Karpas-422 (cell line): ENCODE measurements at regions not wholly inside any gene's neighbourhood (a gene's known extent, or its start where the extent isn't known, plus 50 kb on each side); places are given as distances from the start of the nearest gene placed in this dataset.

Source experiments
- DNase-seq: peaks from one replicate; pipeline ENCODE4 v3.0.0-alpha.2; 2015
- H2AFZ ChIP-seq: fragments of 200-600 bp; sonication (generic); 2 replicates; pipeline ENCODE4 v1.6.1; 2014; ENCODE audit warnings: antibody characterized with exemption, low read length, mixed read lengths
- H3K27ac ChIP-seq: fragments of 200-600 bp; sonication (generic); 2 replicates; pipeline ENCODE4 v1.5.1; 2014; ENCODE audit warnings: mild to moderate bottlenecking, low read length, moderate library complexity
- H3K27me3 ChIP-seq: fragments of 200-600 bp; sonication (generic); 2 replicates; pipeline ENCODE4 v1.6.1; 2014; ENCODE audit warnings: low read length, mixed read lengths
- H3K36me3 ChIP-seq: fragments of 200-600 bp; sonication (generic); 2 replicates; pipeline ENCODE4 v1.6.1; 2014; ENCODE audit warnings: low read length, mixed read lengths; ENCODE audit not compliant: insufficient read depth
- H3K4me1 ChIP-seq: fragments of 200-600 bp; sonication (generic); 2 replicates; pipeline ENCODE4 v1.6.1; 2014; ENCODE audit warnings: mild to moderate bottlenecking, low read length, mixed read lengths
- H3K4me2 ChIP-seq: fragments of 200-600 bp; sonication (generic); 2 replicates; pipeline ENCODE4 v1.6.1; 2014; ENCODE audit warnings: low read length, low read depth, mild to moderate bottlenecking; ENCODE audit not compliant: poor library complexity, severe bottlenecking
- H3K4me3 ChIP-seq: fragments of 200-600 bp; sonication (generic); 2 replicates; pipeline ENCODE4 v1.5.1; 2014; ENCODE audit warnings: mild to moderate bottlenecking, antibody characterized with exemption, low read length, mixed read lengths
- H3K79me2 ChIP-seq: fragments of 200-600 bp; sonication (generic); 2 replicates; pipeline ENCODE4 v1.6.1; 2014; ENCODE audit warnings: mild to moderate bottlenecking, low read length, mixed read lengths
- H3K9ac ChIP-seq: fragments of 200-600 bp; sonication (generic); 2 replicates; pipeline ENCODE4 v1.6.0; 2014; ENCODE audit warnings: low read length
- H3K9me2 ChIP-seq: fragments of 200-600 bp; sonication (generic), shearing (Covaris generic); replicated peaks from 2 replicates; pipeline ENCODE4 v1.6.0; 2014; ENCODE audit warnings: mild to moderate bottlenecking, low read length, moderate library complexity; ENCODE audit not compliant: insufficient read depth
- H3K9me3 ChIP-seq: fragments of 300-700, 200-600 bp; sonication (generic); 2 replicates; pipeline ENCODE4 v1.6.1; 2014; ENCODE audit warnings: low read length, mixed read lengths
- H4K20me1 ChIP-seq: fragments of 200-600 bp; sonication (generic); 2 replicates; pipeline ENCODE4 v1.6.1; 2014; ENCODE audit warnings: mild to moderate bottlenecking, antibody characterized with exemption, low read length, low read depth; ENCODE audit not compliant: insufficient read depth

DNA sequence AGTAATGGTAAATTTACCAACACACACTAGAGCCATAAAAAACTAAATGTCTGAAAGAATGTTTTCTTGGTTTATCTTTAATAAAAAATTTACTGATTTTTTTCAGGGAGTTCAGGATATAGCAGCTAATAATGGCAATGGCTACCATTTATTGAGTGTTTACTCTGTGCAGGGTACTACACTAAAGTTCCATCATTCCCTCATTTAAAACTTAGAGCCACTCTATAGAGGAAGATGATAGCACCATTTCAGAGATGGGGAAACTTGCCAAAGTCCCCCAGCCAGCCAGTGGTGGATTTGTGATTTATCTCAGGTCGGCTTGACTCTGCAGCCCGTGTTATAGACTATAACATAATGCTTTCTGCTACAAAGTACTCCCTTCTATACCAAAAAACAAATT, 86.6 kb downstream of the LSMEM1 start:
- Histone ChIP-seq H4K20me1 (no peaks in the 10 kb centered on the region), H2AFZ (no peak overlapping the region), H3K9ac (no peak overlapping the region), H3K27ac (no peak overlapping the region), H3K27me3 (no peaks in the 10 kb centered on the region), H3K36me3 (no peaks in the 10 kb centered on the region), H3K4me2 (no peak overlapping the region), H3K4me3 (no peak overlapping the region), H3K4me1 (peaks cover under 1% of the 10 kb centered on the region), H3K79me2 (no peaks in the 10 kb centered on the region), H3K9me3 (no peaks in the 10 kb centered on the region), H3K9me2 (no peaks in the 10 kb centered on the region)
- DNase-seq, result no peak

DNA sequence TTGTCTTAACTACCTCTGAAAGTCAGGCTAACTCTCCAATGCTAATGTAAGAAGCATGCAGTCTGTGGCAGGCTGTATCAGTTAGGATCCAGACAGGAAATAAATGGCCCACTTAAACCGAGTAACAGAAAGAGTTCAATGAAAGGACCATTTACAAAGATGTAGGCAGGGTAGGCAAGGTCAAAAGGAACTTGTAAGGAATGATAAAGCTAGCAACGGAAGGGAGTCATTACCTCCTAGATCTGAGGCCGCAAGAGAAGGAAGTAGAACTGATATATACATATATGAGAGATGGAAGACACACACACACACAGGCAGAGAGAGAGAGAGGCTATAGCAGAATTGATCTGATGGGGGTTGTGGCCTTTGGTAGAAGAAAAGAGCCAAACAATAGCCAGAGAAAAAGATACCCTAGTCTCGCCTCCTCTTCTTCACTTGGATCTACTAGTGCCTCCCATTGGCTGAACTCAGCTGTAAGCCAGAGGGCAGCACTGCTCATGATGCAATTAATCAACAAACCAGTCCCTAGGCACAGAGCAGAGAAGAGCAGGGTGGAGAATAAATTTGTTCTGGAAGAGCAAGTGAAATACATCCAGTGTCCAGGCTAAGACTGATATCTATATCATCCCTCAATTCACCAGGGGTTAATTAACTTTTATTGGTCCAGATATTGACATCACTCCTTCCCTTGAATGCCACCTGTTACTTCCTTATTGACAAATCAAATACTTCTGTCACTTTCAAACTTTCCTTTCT, 91.2 kb downstream of the LSMEM1 start:
- Histone ChIP-seq H3K4me3 (no peak overlapping the region), H3K9me2 (no peaks in the 10 kb centered on the region), H3K27ac (no peak overlapping the region), H4K20me1 (no peaks in the 10 kb centered on the region), H3K79me2 (no peaks in the 10 kb centered on the region), H3K4me2 (no peak overlapping the region), H3K27me3 (no peaks in the 10 kb centered on the region), H2AFZ (no peak overlapping the region), H3K9me3 (no peaks in the 10 kb centered on the region), H3K4me1 (peaks cover 14% of the 10 kb centered on the region), H3K9ac (no peak overlapping the region), H3K36me3 (no peaks in the 10 kb centered on the region)
- peak; percentile 46 for DNase-seq

DNA sequence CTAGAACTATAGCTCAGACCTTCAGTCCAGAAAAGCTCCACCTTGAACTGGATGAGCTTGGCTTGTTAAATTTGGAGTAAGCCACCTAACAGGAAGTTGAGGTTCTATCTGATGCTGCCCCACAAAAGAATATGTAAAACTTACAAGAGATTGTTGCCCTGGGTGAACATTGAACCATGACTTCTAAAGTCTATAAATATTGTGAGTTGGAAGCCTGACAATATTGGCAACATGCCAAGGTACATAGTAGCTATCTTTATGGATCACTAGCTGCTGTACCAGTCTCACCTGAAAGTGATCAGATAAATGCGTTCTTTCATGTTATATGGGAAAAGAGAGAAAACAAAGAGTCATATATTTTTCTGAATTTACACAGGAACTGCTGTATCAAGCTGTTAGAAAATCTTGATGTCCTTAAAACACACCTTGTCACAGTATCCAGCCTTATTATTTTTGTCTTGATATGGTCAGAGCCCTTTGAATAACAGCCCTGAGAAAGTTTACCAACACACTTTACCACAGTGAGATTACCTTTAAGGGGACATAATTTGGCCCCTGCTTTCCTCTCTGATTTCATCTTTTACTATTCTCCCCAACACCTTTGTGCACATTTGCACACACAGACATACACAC, 92.0 kb downstream of the LSMEM1 start:
- H3K27me3 ChIP-seq, result no peaks in the 10 kb centered on the region
- H4K20me1 ChIP-seq, result no peaks in the 10 kb centered on the region
- no peaks in the 10 kb centered on the region for H3K36me3 ChIP-seq
- peak overlapping the region; percentile 10 for H3K4me2 ChIP-seq
- H2AFZ ChIP-seq, result no peak overlapping the region
- no peaks in the 10 kb centered on the region for H3K9me2 ChIP-seq
- DNase-seq, result no peak
- H3K9me3 ChIP-seq, result no peaks in the 10 kb centered on the region
- no peak overlapping the region for H3K4me3 ChIP-seq
- peaks cover 14% of the 10 kb centered on the region for H3K4me1 ChIP-seq
- no peaks in the 10 kb centered on the region for H3K79me2 ChIP-seq
- H3K27ac ChIP-seq, result no peak overlapping the region
- H3K9ac ChIP-seq, result no peak overlapping the region

DNA sequence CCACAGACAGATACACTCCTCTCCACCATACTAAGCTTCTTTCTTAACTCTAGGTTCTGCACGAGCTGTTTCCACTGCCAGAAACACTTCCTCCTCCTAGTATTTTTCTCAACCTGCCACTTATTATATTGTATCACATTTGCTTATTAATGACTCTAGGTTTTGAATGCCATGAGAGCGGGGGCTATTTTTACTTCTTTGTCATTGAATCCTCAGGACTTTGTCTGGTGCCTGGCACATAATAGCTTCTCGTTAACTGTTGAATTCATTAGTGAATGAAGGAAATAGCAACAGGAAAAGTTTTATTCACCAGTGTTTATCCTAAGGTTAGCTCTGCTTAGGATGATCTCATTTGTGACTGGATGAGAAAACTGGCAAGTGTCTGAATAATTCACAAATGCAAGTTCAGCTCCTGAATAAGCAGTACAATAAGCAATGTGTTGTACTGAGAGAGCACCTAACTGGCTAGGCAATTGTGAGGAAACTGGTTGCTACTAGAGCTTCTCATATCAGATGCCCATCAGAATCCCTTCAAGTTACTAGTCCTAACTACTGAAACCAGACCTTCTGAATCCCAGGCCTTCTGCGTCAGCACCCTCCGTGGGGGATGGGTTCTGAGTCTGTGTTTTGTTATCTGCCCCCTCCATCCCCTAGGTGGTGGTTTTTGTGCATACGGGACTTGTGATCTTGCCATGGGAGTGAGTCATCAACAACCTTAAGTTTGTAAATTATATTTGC, 92.7 kb downstream of the LSMEM1 start:
- Histone ChIP-seq H4K20me1 (no peaks in the 10 kb centered on the region), H3K4me2 (peak overlapping the region; percentile 14)
- DNase-seq, result no peak

DNA sequence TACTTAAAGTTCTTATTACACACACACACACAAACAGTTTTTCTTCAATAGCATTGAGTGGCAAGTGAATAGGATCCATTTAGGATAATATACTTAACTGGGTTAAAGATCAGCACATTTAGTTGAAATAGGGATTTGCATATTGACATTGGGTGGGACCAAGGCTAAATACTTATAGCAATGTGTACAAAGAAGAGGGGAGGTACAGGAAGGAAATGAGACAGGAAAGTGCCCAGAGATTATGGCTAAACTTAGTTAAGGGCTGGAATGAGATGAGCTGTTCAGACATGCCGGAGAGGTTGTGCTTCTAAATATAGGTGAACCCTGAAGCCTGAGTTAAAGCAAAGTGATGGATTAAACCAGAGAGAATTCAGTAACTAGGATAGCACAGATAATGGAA, 95.1 kb downstream of the LSMEM1 start:
- H3K27ac ChIP-seq, result no peak overlapping the region

More for the DNA sequence above, 92.7 kb downstream of the LSMEM1 start:
- Histone ChIP-seq H3K27ac (no peak overlapping the region), H3K27me3 (no peaks in the 10 kb centered on the region), H3K4me1 (peaks cover 14% of the 10 kb centered on the region), H3K9ac (no peak overlapping the region), H3K4me3 (no peak overlapping the region), H3K9me2 (no peaks in the 10 kb centered on the region), H3K9me3 (no peaks in the 10 kb centered on the region), H2AFZ (no peak overlapping the region), H3K79me2 (no peaks in the 10 kb centered on the region), H3K36me3 (no peaks in the 10 kb centered on the region)

DNA sequence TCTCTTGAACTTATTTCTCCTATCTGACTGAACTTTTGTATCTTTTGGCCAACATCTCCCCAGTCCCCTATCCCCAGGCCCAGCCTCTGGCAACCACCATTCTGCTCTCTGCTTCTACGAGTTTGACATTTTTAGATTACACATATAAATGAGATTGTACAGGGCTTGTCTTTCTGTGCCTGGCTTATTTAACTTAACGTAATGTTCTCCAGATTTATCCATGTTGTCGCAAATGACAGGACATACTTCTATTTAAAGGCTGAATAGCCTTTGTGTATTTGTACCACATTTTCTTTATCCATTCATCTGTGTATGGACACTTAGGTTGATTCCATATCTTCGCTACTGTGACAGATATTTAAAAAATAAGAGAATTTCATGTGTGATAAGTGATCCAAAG, 98.6 kb downstream of the LSMEM1 start:
- H3K9me2 ChIP-seq, result no peaks in the 10 kb centered on the region
- H3K9ac ChIP-seq, result no peak overlapping the region
- no peak overlapping the region for H3K27ac ChIP-seq
- DNase-seq, result no peak
- no peaks in the 10 kb centered on the region for H3K79me2 ChIP-seq
- H2AFZ ChIP-seq, result no peak overlapping the region
- H3K9me3 ChIP-seq, result no peaks in the 10 kb centered on the region
- H3K4me3 ChIP-seq, result no peak overlapping the region
- no peaks in the 10 kb centered on the region for H3K27me3 ChIP-seq
- H3K36me3 ChIP-seq, result no peaks in the 10 kb centered on the region
- no peak overlapping the region for H3K4me2 ChIP-seq
- H4K20me1 ChIP-seq, result no peaks in the 10 kb centered on the region
- no peaks in the 10 kb centered on the region for H3K4me1 ChIP-seq

More for the DNA sequence above, 95.1 kb downstream of the LSMEM1 start:
- Histone ChIP-seq H2AFZ (no peak overlapping the region), H4K20me1 (no peaks in the 10 kb centered on the region), H3K36me3 (no peaks in the 10 kb centered on the region), H3K4me2 (no peak overlapping the region), H3K9me3 (no peaks in the 10 kb centered on the region), H3K79me2 (no peaks in the 10 kb centered on the region), H3K4me1 (peaks cover 14% of the 10 kb centered on the region), H3K27me3 (no peaks in the 10 kb centered on the region), H3K9me2 (no peaks in the 10 kb centered on the region), H3K4me3 (no peak overlapping the region), H3K9ac (no peak overlapping the region)
- no peak for DNase-seq

DNA sequence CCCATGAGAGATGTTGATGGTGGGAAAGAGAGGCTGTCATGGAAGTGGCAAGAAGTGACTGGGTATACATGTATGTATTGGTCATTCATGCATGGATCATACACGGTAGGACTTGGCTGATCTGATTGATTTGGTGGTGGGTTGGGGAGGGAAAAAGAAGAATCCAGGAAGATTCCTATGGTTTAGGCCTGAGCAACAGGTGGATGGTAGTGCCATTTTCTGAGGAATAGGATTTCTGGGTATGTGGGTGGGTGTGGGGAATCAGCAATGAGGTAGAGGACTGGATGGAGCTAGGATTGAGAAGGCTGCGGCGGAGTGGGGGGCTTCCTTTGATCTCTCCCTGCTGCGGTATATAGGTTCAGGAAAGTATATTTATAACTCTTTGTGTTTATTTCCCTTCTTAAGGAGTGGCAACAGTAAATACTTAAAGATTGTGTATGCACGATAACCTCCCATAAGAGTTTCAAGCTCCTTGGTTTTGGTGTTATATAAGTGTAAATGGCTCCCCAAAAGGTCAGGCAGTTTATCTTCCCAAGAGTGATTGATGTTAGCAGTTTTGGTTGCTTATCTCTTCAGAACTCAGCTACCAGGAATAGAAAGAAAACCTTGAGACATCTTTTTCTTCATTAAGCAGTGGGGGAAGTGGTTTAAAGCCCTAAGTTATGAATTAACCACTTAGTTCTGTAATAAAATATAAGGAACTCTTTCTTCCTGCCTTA, 100.1 kb downstream of the LSMEM1 start:
- Histone ChIP-seq H3K4me3 (no peak overlapping the region), H3K79me2 (no peaks in the 10 kb centered on the region), H3K27me3 (no peaks in the 10 kb centered on the region), H3K9me3 (no peaks in the 10 kb centered on the region), H3K4me2 (no peak overlapping the region), H4K20me1 (no peaks in the 10 kb centered on the region), H3K9ac (no peak overlapping the region), H3K9me2 (no peaks in the 10 kb centered on the region), H3K4me1 (no peaks in the 10 kb centered on the region), H3K27ac (no peak overlapping the region), H2AFZ (no peak overlapping the region), H3K36me3 (no peaks in the 10 kb centered on the region)
- no peak for DNase-seq

DNA sequence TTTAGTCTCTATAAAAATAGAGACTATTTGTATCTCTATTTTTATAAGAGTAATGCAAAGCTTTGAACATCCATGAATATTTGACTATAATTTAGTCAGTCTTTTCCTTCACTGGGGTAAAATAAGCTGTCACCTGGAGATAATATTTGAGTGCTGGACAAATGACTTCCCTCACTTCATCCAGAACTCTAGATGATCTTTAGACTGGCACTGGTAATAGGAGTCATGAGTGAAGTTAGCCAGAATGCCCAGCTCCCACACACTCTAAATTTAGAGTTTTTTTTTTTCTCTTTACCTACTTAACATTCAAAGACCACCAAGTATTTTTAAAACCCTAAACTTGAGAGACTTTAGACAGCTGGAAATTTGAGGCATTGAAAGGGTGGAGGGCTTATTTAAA, 100.7 kb downstream of the LSMEM1 start:
- Histone ChIP-seq H3K9ac (no peak overlapping the region), H3K9me3 (no peaks in the 10 kb centered on the region), H3K4me1 (no peaks in the 10 kb centered on the region), H3K27ac (no peak overlapping the region), H3K79me2 (no peaks in the 10 kb centered on the region), H3K4me2 (no peak overlapping the region), H3K27me3 (no peaks in the 10 kb centered on the region), H3K9me2 (no peaks in the 10 kb centered on the region), H2AFZ (no peak overlapping the region), H3K36me3 (no peaks in the 10 kb centered on the region), H4K20me1 (no peaks in the 10 kb centered on the region), H3K4me3 (no peak overlapping the region)
- DNase-seq, result no peak
